ENCODE measurements at regions not wholly inside any gene's neighbourhood (a gene's known extent, or its start where the extent isn't known, plus 50 kb on each side); places are given as distances from the start of the nearest gene placed in this dataset.
"Not testable (repeated sequence)": the region's sequence is repeated elsewhere in the genome, so short reads cannot be mapped to it uniquely, and the experiment has no call there.

- no peak for DNase-seq (ENCODE audit: low read depth, low spot score)
Observed at GRCh38 chr12:131568336-131568735, 142.6 kb upstream of the SFSWAP start.

- DNase-seq (ENCODE audit: low read depth, low spot score): no peak
Observed at GRCh38 chr12:131570596-131570995, 140.3 kb upstream of the SFSWAP start.

GRCh38 chr12:131571827-131572226 lies 139.1 kb upstream of the SFSWAP start:
- no peak for DNase-seq (ENCODE audit: low read depth, low spot score)

GRCh38 chr12:131572626-131573025 lies 138.3 kb upstream of the SFSWAP start:
- no peak for DNase-seq (ENCODE audit: low read depth, low spot score)

- DNase-seq (ENCODE audit: low read depth, low spot score): no peak
Observed at GRCh38 chr12:131573631-131574394, 137.1 kb upstream of the SFSWAP start.

- no peak for DNase-seq (ENCODE audit: low read depth, low spot score)
Observed at GRCh38 chr12:131574395-131574771, 136.5 kb upstream of the SFSWAP start.

- no peak for DNase-seq (ENCODE audit: low read depth, low spot score)
Observed at GRCh38 chr12:131575371-131575770, 135.5 kb upstream of the SFSWAP start.

GRCh38 chr12:131576734-131577133 lies 134.2 kb upstream of the SFSWAP start:
- not testable (repeated sequence) for DNase-seq (ENCODE audit: low read depth, low spot score)

- DNase-seq (ENCODE audit: low read depth, low spot score): no peak
Observed at GRCh38 chr12:131577766-131578165, 133.1 kb upstream of the SFSWAP start.

GRCh38 chr12:131578828-131579470 lies 131.9 kb upstream of the SFSWAP start:
- no peak for DNase-seq (ENCODE audit: low read depth, low spot score)

GRCh38 chr12:131583090-131583712 lies 127.7 kb upstream of the SFSWAP start:
- no peak for DNase-seq (ENCODE audit: low read depth, low spot score)

GRCh38 chr12:131586269-131586668 lies 124.6 kb upstream of the SFSWAP start:
- DNase-seq (ENCODE audit: low read depth, low spot score): no peak

GRCh38 chr12:131586761-131587160 lies 124.1 kb upstream of the SFSWAP start:
- no peak for DNase-seq (ENCODE audit: low read depth, low spot score)

GRCh38 chr12:131587565-131587964 lies 123.3 kb upstream of the SFSWAP start:
- DNase-seq (ENCODE audit: low read depth, low spot score): no peak

GRCh38 chr12:131589221-131589897 lies 121.5 kb upstream of the SFSWAP start:
- DNase-seq (ENCODE audit: low read depth, low spot score): no peak

GRCh38 chr12:131589966-131590365 lies 120.9 kb upstream of the SFSWAP start:
- DNase-seq (ENCODE audit: low read depth, low spot score): no peak

GRCh38 chr12:131591136-131591535 lies 119.8 kb upstream of the SFSWAP start:
- DNase-seq (ENCODE audit: low read depth, low spot score): no peak

GRCh38 chr12:131591714-131592709 lies 118.9 kb upstream of the SFSWAP start:
- DNase-seq (ENCODE audit: low read depth, low spot score): no peak

GRCh38 chr12:131592972-131593371 lies 117.9 kb upstream of the SFSWAP start:
- no peak for DNase-seq (ENCODE audit: low read depth, low spot score)

- DNase-seq (ENCODE audit: low read depth, low spot score): no peak
Observed at GRCh38 chr12:131593406-131593805, 117.5 kb upstream of the SFSWAP start.

- DNase-seq (ENCODE audit: low read depth, low spot score): no peak
Observed at GRCh38 chr12:131596115-131596514, 114.8 kb upstream of the SFSWAP start.
